ENCODE measurements at regions not wholly inside any gene's neighbourhood (a gene's known extent, or its start where the extent isn't known, plus 50 kb on each side); places are given as distances from the start of the nearest gene placed in this dataset.

DNA sequence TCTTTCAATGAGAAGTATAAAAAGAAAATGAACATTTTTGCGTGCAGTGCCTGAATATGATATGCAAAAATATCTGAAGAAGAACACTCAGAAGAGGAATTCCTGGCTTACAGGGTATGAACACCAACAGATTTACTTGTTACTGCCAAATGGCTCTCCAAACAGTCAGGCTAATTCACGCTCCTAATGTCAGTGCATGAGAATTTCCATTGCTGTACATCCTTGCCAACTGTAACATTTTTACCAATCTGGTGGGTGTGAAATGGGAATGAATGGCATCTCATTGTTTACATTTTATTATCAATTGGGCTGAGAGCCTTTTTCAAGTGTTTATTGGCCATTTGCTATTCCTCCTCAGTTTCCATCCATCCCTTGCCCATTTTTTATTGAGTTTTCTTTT, 365.3 kb upstream of the MAP3K7 start:
- intact Hi-C loops (cut with DNase I) = no loop called here
- TF ChIP-seq, protein P1, sequence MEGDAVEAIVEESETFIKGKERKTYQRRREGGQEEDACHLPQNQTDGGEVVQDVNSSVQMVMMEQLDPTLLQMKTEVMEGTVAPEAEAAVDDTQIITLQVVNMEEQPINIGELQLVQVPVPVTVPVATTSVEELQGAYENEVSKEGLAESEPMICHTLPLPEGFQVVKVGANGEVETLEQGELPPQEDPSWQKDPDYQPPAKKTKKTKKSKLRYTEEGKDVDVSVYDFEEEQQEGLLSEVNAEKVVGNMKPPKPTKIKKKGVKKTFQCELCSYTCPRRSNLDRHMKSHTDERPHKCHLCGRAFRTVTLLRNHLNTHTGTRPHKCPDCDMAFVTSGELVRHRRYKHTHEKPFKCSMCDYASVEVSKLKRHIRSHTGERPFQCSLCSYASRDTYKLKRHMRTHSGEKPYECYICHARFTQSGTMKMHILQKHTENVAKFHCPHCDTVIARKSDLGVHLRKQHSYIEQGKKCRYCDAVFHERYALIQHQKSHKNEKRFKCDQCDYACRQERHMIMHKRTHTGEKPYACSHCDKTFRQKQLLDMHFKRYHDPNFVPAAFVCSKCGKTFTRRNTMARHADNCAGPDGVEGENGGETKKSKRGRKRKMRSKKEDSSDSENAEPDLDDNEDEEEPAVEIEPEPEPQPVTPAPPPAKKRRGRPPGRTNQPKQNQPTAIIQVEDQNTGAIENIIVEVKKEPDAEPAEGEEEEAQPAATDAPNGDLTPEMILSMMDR (IDR thresholded peaks at IDR 0.05) = no peak
- Histone ChIP-seq H3K9me3 (no peaks in the 10 kb centered on the region), H3K4me3 (no peak overlapping the region), H3K27ac (no peak overlapping the region), H3K4me1 (no peaks in the 10 kb centered on the region), H3K36me3 (no peaks in the 10 kb centered on the region), H3K27me3 (ENCODE audit: low read depth) (no peaks in the 10 kb centered on the region)
- ATAC-seq (no peak), DNase-seq (no peak)

- no peak overlapping the region for H3K4me3 ChIP-seq
- H3K9me3 ChIP-seq = no peaks in the 10 kb centered on the region
- TF ChIP-seq, protein P1 (IDR thresholded peaks at IDR 0.05) = no peak
- DNase-seq = no peak
- no peaks in the 10 kb centered on the region for H3K4me1 ChIP-seq
- intact Hi-C loops (cut with DNase I) = no loop called here
- H3K36me3 ChIP-seq = no peaks in the 10 kb centered on the region
- ATAC-seq = peak in 1 of 2 donors; percentile 29
- H3K27me3 ChIP-seq (ENCODE audit: low read depth) = no peaks in the 10 kb centered on the region
- no peak overlapping the region for H3K27ac ChIP-seq
Measured at GRCh38 chr6:90948540-90948939, 361.7 kb upstream of the MAP3K7 start.

DNA sequence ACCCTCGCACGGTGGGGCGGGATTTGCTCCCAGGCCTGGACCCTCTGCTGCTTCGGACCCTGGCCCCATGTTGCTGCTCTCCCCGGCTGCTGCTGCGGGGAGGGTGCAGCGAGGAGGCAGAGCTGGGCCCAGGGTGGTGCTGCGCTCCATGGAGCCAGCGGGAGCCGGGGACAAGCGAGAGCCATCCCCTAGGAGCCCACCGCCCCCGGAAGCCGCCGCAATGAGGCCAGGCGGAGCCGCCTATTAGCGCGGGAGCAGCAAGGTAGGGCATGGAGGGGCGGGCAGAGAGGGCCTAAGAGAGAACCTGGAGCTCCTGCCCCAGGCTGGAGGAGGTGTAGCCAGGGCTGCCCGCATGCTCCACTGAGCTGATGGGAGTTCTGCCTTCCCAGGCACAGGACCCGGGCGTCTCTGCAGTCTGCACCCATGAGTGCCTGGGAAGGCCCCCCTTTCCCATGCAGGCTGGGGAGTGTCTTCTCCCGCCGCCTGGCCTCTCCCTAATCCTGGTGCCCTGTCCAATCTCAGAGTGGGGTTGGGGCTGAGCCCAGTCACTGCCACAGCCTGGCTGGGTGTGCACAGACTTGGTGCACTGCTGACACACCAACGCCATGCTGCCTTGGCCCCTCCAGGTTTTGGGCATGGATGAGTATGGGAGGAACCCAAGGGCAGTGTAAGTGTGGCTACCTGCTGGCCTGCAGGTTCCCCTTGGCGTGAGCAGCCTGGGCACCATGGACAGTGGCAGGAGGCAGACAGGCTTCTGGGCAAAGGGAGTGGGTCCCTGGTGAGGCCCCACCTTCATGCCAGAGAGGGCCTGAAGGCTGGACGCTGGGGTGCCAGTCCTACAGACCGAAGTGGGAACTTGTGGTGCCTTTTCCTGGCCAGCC, 360.6 kb upstream of the MAP3K7 start:
- TF ChIP-seq, protein P1 (IDR thresholded peaks at IDR 0.05) = no peak
- H3K9me3 ChIP-seq = no peaks in the 10 kb centered on the region
- no peaks in the 10 kb centered on the region for H3K27me3 ChIP-seq (ENCODE audit: low read depth)
- DNase-seq (peak; percentile 39), ATAC-seq (peak; percentile 16 to 41)
- no peak overlapping the region for H3K4me3 ChIP-seq
- H3K4me1 ChIP-seq = no peaks in the 10 kb centered on the region
- no peaks in the 10 kb centered on the region for H3K36me3 ChIP-seq
- H3K27ac ChIP-seq = no peak overlapping the region
- intact Hi-C loops (cut with DNase I) = no loop called here

DNA sequence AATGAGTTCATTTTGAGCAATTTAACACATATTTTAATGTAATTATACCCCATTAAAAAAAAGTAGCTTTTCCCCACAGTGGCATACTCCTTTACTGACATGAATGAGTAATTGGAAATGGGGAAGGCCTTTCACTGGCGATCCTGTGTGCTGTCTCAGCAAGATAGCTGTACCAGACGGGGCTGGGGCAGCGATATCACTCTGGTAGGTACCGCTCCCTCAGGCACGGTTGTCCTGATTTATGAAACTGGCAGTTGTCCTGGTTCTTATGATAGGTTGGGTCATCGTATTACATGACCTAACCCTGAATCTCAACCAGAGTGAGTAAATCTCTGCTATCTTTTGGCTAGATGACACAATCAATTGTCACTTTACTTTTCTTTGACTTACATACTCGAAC, 355.0 kb upstream of the MAP3K7 start:
- DNase-seq = no peak
- Histone ChIP-seq H3K27ac (no peak overlapping the region), H3K9me3 (no peaks in the 10 kb centered on the region), H3K27me3 (ENCODE audit: low read depth) (no peaks in the 10 kb centered on the region), H3K4me1 (no peaks in the 10 kb centered on the region), H3K36me3 (no peaks in the 10 kb centered on the region), H3K4me3 (no peak overlapping the region)
- TF ChIP-seq, protein P1 (IDR thresholded peaks at IDR 0.05) = no peak
- intact Hi-C loops (cut with DNase I) = no loop called here
- ATAC-seq = peak in 1 of 2 donors; percentile 25

GRCh38 chr6:90940812-90941481, 354.1 kb upstream of the MAP3K7 start:
- Histone ChIP-seq H3K27ac (no peak overlapping the region), H3K9me3 (no peaks in the 10 kb centered on the region), H3K4me3 (no peak overlapping the region), H3K27me3 (ENCODE audit: low read depth) (no peaks in the 10 kb centered on the region), H3K36me3 (no peaks in the 10 kb centered on the region), H3K4me1 (no peaks in the 10 kb centered on the region)
- TF ChIP-seq, protein P1 (IDR thresholded peaks at IDR 0.05) = peak; percentile 43
- no peak for DNase-seq
- intact Hi-C loops (cut with DNase I) = no loop called here
- peak; percentile 83 to 84 for ATAC-seq

All from lower lobe of right lung (tissue), 2 donors.